Activated CD4-positive, alpha-beta T cell treated with anti-CD3 and anti-CD28 coated beads for 24 hours (primary cell): ENCODE measurements at regions not wholly inside any gene's neighbourhood (a gene's known extent, or its start where the extent isn't known, plus 50 kb on each side); places are given as distances from the start of the nearest gene placed in this dataset.

Experiments
- DNase-seq, 2 donors: peaks; one replicate each; pipeline ENCODE4 v3.0.0-alpha.2; 2020; ENCODE audit warnings: low read depth in 2 of 2

GRCh38 chr1:234704106-234704887 lies 94.3 kb upstream of the IRF2BP2 start:
- no peak for DNase-seq

GRCh38 chr1:234702342-234703000 lies 92.5 kb upstream of the IRF2BP2 start:
- no peak for DNase-seq

DNA sequence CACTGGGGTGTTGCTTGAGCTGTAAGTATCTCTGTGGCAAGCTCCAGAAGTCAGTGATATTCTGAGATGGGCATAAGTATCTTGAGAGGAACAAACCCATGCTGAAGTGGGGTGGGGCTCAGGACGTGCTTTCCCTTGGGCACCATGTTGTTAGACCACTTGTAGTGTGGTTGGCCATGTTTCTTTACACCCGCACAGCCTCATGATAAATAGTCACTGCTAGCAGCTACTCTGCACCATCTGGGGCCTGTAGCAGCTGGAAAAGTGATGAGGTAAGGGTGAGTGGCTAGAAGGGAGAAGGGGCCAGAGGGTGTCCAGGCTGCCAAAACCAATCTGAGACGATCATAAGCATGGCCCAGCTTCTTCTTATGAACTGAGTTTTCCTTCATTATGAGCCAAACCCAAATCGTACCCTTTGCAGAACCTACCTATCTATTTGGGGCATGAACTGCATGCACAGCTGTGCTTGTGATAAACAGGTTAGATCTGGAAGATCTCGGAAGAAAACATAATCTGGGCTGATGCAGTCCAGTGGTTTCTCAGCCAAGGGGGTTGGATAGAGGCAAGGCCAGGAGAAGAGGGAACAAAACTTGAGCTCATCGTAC lies 91.9 kb upstream of the IRF2BP2 start:
- no peak for DNase-seq

DNA sequence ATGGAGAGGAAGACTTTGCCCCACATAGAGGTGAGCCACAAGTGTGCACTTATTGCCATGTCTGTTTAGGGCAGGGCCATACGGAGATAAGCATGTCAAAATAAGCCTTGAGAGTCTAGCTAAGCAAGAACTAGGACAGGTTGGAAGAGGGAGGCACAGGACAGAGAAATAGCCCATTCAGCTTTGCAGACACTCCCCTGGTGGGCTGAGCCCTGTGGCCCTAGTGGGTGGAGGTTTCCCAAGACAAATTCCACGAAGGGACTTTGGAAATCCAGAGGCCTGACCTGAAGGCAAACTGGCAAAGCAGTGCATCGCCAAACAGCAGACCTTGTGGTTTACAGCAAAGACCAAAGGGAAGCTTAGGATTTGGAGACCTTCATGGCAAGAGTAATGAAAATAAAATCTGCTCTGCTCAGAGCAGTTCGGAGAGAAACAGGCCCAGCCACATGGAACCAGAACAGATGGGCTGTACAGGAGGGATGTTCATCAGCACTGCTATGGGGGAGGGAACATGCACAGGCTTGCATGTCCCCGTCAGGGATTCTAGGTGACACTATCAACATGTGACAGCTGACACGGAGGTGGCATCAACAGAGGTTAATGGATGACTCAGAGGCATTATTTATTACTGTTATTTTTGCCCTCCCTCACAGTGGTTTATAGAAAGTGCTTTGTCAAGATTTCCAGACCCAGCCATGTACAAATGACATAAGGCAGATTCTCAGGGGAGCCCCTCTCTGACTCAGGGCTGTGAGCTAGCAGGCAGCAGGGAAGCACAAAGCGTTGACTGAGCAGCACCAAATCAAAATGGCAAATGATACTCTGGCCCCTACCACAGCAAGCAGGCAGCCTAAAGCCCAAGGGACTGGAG lies 90.1 kb upstream of the IRF2BP2 start:
- no peak for DNase-seq

- no peak for DNase-seq
Measured at GRCh38 chr1:234698686-234699085, 88.7 kb upstream of the IRF2BP2 start.

- no peak for DNase-seq
Measured at GRCh38 chr1:234697741-234698140, 87.8 kb upstream of the IRF2BP2 start.

- no peak for DNase-seq
Measured at GRCh38 chr1:234697015-234697414, 87.0 kb upstream of the IRF2BP2 start.

GRCh38 chr1:234696148-234696576 lies 86.2 kb upstream of the IRF2BP2 start:
- DNase-seq: no peak

- no peak for DNase-seq
Measured at GRCh38 chr1:234694661-234695060, 84.7 kb upstream of the IRF2BP2 start.

DNA sequence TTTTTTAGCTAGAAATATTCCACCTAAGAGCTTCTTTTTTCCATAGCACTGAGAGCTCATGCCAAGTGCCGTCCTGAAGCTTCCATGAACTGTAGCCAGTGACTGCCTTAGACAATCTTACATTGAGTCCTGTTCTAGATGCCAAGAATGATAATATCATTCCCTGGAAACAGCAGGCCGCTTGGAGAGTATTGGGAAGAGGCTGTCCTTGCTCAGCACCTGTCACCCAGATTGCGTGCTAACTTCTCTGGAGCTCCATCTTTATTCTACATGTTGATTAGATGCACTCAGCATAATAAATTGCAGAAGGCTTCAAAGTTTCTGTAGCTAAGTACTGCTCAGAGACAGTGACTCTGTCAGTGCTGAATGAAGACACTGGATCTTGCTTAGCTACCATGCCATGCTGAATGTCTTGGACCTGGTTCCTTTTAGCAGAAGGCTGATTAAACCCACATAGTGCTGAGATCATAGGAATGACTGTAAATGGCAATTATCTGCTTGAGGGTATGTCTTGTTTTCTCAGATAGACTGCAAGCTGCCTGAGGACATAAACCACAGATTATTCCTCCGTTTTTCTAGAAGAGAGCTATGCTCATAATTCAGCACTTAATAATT lies 83.1 kb upstream of the IRF2BP2 start:
- DNase-seq: no peak

- no peak for DNase-seq
Measured at GRCh38 chr1:234691567-234691966, 81.6 kb upstream of the IRF2BP2 start.

DNA sequence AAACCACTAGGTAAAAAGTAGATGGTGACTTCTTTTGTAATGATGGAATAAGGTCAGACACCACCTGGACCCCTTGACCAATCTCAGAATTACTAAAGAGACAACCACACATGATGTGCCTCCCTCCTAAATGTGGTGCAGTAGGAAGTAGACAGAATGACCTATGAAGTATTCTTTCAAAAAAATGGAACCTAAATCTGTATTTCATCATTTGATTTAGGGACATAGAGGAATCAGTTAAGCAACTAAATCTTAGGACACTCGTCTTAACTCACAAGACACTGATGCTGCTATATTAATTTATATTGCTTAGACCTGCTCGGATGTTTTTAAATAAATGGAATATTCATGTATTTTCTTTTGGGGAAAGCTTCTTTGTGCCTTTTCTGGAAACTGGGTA lies 80.9 kb upstream of the IRF2BP2 start:
- DNase-seq: no peak

DNA sequence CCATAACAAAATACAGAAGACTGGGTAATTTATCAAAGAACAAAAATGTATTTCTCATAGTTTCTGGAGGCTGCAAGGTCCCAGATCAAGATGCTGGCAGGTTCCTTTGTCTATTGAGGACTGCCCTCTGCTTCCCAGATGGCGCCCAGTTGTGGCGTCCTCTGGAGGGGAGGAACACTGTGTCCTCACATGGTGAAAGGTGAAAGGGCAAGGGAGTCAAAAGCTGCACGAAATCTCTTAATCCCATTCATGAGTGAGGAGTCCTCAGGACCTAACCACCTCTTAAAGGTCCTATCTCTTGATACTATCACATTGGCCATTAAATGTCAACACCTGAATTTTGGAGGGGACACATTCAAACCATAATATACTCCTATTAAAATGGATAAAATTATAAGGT lies 79.3 kb upstream of the IRF2BP2 start:
- DNase-seq: no peak

DNA sequence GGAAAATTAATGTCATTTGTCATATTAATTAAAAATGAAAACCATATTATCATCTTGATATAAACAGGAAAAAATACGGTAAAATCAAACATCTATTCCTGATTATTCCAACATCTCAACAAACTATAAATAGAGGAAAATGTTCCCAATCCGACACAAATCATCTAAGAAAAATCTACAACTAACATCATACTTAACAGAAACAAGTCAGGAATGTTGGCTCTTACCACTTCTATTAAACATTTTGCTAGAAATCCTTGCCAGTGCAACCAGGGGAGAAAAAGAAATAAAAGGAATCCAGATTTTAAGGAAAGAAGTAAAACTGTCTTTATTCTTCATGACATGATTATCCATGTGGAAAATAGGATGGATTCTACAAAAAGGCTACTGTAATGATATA lies 77.0 kb upstream of the IRF2BP2 start:
- no peak for DNase-seq

DNA sequence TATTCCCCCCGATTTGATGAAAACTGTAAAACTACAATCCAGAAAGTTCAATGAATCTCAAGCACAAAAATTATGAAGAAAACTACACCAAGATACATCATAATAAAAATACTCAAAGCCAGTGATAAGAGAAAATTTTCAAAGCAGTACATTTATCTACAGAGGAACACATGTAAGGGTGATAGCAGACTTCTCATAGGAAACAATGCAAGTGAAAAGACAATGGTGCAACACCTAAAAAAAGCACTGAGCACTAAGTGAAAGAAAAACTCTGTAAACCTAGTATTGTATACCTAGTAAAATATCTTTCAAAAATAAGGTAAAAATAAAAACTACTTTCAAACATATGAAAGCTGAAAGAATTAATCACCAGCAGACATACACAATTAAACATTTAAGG lies 76.1 kb upstream of the IRF2BP2 start:
- no peak for DNase-seq

DNA sequence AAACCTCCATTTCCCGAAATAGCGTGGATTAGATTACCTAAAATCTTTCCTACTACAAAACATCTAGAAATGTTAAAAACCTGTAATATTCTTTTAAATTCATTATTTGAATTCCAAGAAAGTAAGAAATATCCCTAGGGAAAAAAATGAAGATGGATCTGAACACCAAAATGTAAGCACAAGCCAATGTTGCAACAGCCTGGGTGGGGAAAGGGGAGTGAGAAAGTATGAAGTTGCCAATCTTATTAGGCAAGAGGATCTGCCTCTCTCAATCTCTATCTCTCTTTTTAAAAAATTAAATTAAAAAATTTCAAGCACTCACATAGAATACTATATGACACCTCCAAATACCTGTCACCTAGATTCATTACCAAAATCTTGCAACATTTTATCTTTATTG lies 74.9 kb upstream of the IRF2BP2 start:
- no peak for DNase-seq

GRCh38 chr1:234683861-234684632 lies 74.1 kb upstream of the IRF2BP2 start:
- DNase-seq: no peak

GRCh38 chr1:234683127-234683860 lies 73.3 kb upstream of the IRF2BP2 start:
- DNase-seq: no peak

DNA sequence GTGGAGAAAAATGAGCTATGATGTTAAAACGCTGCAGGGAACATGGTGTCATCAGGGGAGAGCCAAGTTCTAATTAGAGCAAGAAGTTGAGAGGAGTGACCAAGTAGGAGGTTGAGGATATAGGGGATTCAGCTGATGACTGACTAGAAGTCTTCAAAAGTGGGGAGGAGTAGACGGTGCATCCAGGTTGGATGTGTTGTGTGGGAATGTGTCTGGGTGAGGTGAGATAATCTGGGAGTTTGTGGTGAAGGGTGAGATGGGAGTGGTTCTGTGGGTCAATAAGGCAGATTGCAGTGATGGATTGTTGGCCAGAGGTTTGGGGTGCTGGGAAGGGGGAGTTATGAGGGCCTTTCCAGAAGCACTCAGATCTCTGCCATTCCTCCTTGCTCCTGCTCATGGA lies 72.0 kb upstream of the IRF2BP2 start:
- DNase-seq: no peak

DNA sequence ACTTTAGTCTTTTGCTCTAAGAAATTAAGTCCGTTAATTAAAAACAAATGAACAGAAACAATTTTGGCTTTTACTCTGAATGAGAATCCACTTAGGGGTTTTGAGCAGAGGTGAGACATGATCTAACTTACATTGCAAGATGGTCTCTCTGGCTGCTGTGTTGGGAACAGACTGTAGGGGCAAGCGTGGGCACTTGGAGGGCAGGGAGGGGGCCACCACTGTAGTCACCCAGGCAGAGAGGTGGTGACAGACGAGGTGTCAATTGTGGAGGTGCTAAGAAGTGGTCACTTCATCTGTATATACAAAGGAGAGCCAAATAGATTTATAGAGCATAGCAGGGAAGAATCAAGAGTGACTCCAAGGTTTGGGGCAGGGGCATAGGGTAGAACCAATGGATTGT lies 71.1 kb upstream of the IRF2BP2 start:
- no peak for DNase-seq
